ENCODE measurements at regions not wholly inside any gene's neighbourhood (a gene's known extent, or its start where the extent isn't known, plus 50 kb on each side); places are given as distances from the start of the nearest gene placed in this dataset.

DNA sequence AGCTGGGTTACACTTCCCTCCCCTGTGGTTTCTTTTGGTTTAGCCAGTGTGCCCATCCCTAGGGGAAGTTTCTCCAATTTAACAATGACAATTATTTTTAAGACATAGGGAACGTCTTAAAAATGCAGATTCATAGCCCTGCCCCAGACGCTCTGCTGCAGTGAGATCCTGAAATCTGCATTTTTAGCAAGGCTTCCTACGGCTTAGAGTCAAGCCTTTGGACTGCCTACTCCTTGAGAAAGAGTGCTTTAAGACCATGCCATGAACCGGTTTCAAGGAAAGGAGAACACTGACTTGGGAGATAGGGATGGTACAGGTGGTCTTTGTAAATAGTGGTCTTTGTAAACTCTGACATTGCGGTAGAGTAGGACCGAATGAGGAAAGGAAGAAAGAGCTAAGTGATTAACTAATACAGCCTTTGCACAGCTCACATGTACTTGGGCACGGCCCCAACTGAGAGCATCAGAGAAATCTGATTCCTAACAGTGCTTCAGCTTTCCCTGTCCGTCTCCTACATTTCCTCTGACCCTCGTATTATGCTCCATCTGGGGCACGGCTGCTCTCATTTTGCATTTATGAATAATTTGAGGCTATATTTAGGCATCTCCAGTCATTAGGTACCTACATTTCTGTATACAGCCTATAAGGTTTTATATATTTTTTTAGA lies 217.6 kb upstream of the TANK start:
- no peak for DNase-seq
- Histone ChIP-seq H3K9me3 (ENCODE audit: control insufficient read depth, low read depth, low read length) (no peaks in the 10 kb centered on the region), H3K4me1 (ENCODE audit: control insufficient read depth, insufficient read depth, low read length) (no peaks in the 10 kb centered on the region), H3K4me3 (ENCODE audit: low read length) (no peak overlapping the region), H3K36me3 (ENCODE audit: control insufficient read depth, insufficient read depth, low read length) (no peaks in the 10 kb centered on the region), H3K27me3 (ENCODE audit: control insufficient read depth, insufficient read depth, low read length) (no peaks in the 10 kb centered on the region), H3K27ac (ENCODE audit: low read length) (no peak overlapping the region)
- 75% methylated on average over 2 of the region's 10 CpGs for WGBS (ENCODE audit: insufficient coverage, low lambda C conversion rate)

DNA sequence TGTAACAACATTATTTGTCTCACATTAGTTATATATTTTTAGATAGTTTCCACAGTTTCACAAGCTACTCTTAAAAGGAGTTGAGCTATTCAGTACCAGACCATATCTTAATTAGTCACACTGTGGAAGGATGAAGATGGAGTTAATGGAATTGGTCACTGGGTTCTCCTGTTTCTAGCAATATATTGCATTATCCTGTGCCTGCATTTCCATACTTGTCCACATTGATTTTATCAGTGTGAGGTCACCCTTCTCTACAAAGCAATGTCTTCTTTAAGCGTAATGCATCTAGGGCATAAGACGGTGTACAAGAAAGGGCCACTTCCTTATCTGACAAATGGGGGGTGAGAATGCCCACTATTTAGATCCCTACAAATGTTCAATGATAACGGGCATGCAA lies 216.8 kb upstream of the TANK start:
- no peaks in the 10 kb centered on the region for H3K9me3 ChIP-seq (ENCODE audit: control insufficient read depth, low read depth, low read length)

DNA sequence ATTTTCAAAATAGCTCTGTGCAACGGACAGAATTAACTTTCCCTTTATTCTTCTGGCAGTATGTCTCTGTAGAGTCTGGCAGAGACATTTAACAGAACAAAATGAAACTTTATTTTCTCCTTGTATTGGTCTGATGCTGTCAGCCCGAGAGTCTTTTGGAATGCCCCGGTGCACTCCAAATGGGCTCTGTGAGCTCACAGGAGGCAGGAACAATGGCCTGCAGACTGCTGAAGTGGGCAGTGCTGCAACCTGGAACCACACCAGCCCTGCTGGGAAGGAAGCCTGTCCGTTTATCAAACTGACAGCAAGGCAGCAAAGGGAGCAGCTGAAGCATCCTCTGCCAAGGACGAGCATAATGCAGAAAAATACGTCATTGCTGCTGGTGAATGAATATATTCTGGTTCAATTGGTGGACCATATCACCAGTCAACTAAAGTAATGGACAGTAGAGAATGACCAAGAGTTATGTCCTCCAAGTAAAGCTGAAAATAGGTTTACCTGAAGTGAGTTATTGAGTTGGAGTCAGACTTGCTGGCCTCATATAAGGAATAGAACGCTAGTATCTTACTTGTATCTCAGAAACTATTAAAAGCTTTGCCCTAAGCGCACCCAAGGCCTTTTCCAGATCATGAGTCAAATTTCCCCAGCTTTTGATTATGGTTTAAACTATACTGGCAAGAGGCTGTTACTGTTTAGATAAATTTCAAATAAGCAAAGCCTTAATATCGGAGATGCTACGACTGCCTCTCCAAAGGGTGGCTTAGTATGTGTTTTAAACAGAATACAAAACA lies 207.6 kb upstream of the TANK start:
- H3K27ac ChIP-seq (ENCODE audit: low read length), result no peak overlapping the region

More for the DNA sequence above, 216.8 kb upstream of the TANK start:
- H3K4me1 ChIP-seq (ENCODE audit: control insufficient read depth, insufficient read depth, low read length), result no peaks in the 10 kb centered on the region
- no peak for DNase-seq
- H3K27ac ChIP-seq (ENCODE audit: low read length), result no peak overlapping the region
- H3K27me3 ChIP-seq (ENCODE audit: control insufficient read depth, insufficient read depth, low read length), result no peaks in the 10 kb centered on the region
- no peak overlapping the region for H3K4me3 ChIP-seq (ENCODE audit: low read length)
- no peaks in the 10 kb centered on the region for H3K36me3 ChIP-seq (ENCODE audit: control insufficient read depth, insufficient read depth, low read length)
- 80% methylated on average over 1 of the region's 3 CpGs for WGBS (ENCODE audit: insufficient coverage, low lambda C conversion rate)

DNA sequence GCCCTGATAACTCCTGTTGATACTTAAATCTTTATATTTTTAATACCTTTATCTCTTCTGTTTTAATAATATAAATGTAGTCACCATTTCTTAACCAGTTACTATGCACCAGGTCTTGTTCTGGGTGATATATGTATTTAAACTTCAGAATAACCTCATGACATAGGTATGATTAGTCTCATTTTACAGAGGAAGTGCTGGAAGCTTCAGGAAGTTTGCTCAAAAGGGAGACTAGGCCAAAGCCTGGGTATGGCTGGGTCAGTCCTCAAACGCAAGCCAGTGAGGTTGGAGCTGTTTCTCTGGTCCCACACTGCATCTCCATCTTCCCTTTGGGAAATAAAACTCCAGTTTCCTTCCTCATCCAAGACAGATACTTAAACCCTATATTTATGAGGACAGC lies 204.7 kb upstream of the TANK start:
- Histone ChIP-seq H3K4me1 (ENCODE audit: control insufficient read depth, insufficient read depth, low read length) (no peaks in the 10 kb centered on the region), H3K4me3 (ENCODE audit: low read length) (no peak overlapping the region), H3K36me3 (ENCODE audit: control insufficient read depth, insufficient read depth, low read length) (no peaks in the 10 kb centered on the region), H3K27ac (ENCODE audit: low read length) (no peak overlapping the region), H3K9me3 (ENCODE audit: control insufficient read depth, low read depth, low read length) (no peaks in the 10 kb centered on the region), H3K27me3 (ENCODE audit: control insufficient read depth, insufficient read depth, low read length) (no peaks in the 10 kb centered on the region)
- no CpG with 5 or more reads among the region's 1 CpG for WGBS (ENCODE audit: insufficient coverage, low lambda C conversion rate)
- no peak for DNase-seq

More for the DNA sequence above, 207.6 kb upstream of the TANK start:
- WGBS (ENCODE audit: insufficient coverage, low lambda C conversion rate), result 60% methylated on average over 1 of the region's 10 CpGs
- DNase-seq, result peak; percentile 9
- Histone ChIP-seq H3K9me3 (ENCODE audit: control insufficient read depth, low read depth, low read length) (no peaks in the 10 kb centered on the region), H3K4me3 (ENCODE audit: low read length) (no peak overlapping the region), H3K4me1 (ENCODE audit: control insufficient read depth, insufficient read depth, low read length) (no peaks in the 10 kb centered on the region), H3K27me3 (ENCODE audit: control insufficient read depth, insufficient read depth, low read length) (no peaks in the 10 kb centered on the region), H3K36me3 (ENCODE audit: control insufficient read depth, insufficient read depth, low read length) (no peaks in the 10 kb centered on the region)

DNA sequence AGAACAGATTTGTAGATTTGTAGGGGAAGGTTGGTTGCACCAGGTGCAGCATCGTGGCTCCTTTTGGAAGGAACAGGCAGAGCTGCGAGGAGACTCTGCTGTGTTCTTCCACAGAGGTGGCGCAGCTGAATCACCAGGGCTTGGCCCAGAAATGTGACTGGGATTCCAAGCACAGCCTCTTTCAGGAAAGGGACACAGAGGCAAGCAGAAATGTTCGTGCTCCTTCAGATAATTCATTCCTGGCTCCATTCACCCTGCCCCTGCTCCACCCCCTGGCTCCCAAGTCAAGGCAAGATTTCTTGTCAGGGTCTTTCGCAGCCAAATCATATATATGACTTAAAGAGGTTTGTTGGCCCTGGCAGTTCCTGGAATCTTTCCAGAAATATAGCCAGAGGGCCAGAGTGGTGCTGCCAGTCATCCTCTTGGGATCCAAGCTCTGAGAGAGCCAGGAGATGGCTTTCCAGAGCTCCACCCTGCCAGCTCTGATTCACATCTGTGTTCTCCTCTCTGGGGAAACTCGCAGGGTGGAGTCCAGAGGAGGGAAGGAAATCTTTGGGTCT lies 203.9 kb upstream of the TANK start:
- no peaks in the 10 kb centered on the region for H3K36me3 ChIP-seq (ENCODE audit: control insufficient read depth, insufficient read depth, low read length)
- WGBS (ENCODE audit: insufficient coverage, low lambda C conversion rate), result 71% methylated on average over 1 of the region's 6 CpGs
- no peaks in the 10 kb centered on the region for H3K4me1 ChIP-seq (ENCODE audit: control insufficient read depth, insufficient read depth, low read length)
- H3K27me3 ChIP-seq (ENCODE audit: control insufficient read depth, insufficient read depth, low read length), result no peaks in the 10 kb centered on the region
- no peaks in the 10 kb centered on the region for H3K9me3 ChIP-seq (ENCODE audit: control insufficient read depth, low read depth, low read length)
- no peak overlapping the region for H3K4me3 ChIP-seq (ENCODE audit: low read length)
- DNase-seq, result no peak
- H3K27ac ChIP-seq (ENCODE audit: low read length), result no peak overlapping the region

DNA sequence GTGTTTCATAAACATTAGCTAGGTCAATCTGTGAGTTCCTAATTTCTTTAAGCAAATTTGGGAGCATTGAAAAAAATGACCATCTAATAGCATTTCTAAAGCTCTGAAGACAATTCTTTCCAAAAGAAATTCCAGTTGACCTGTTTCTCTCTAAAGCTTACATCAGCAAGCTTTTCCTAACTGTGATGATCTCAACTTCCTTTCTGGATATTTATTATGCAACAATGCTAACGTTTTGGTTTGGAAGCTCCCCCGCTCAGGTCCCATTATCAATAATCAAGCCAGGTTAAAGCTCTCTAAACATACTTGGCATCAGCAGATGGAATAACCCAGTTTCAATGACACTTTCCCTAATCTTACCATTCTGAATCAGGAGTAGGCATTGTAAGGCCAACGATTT lies 196.3 kb upstream of the TANK start:
- no peak for DNase-seq
- H3K27me3 ChIP-seq (ENCODE audit: control insufficient read depth, insufficient read depth, low read length), result no peaks in the 10 kb centered on the region
- 67% methylated on average over 1 of the region's 3 CpGs for WGBS (ENCODE audit: insufficient coverage, low lambda C conversion rate)
- no peak overlapping the region for H3K27ac ChIP-seq (ENCODE audit: low read length)
- H3K36me3 ChIP-seq (ENCODE audit: control insufficient read depth, insufficient read depth, low read length), result no peaks in the 10 kb centered on the region
- H3K4me3 ChIP-seq (ENCODE audit: low read length), result no peak overlapping the region
- H3K4me1 ChIP-seq (ENCODE audit: control insufficient read depth, insufficient read depth, low read length), result no peaks in the 10 kb centered on the region
- H3K9me3 ChIP-seq (ENCODE audit: control insufficient read depth, low read depth, low read length), result no peaks in the 10 kb centered on the region

DNA sequence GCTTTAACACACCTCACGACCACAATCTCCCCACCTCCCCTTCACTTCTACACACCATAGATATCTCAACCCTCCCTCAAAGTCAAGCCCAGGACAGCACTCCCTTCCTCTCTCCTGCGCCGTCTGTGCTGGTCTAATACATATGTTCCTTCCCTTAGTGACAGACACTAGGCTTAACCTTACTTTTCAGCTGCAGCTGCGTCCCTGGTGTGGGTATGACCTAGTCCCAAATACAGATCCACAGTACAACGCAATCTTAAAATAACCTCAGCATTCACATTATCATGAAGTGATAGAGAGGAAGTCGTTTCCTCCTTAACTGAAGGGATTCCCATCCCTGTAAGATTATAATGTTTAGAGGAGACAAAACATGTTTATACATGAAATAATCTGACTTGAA lies 192.7 kb upstream of the TANK start:
- Histone ChIP-seq H3K4me3 (ENCODE audit: low read length) (no peak overlapping the region), H3K27me3 (ENCODE audit: control insufficient read depth, insufficient read depth, low read length) (no peaks in the 10 kb centered on the region), H3K9me3 (ENCODE audit: control insufficient read depth, low read depth, low read length) (peaks cover 3% of the 10 kb centered on the region), H3K27ac (ENCODE audit: low read length) (no peak overlapping the region), H3K36me3 (ENCODE audit: control insufficient read depth, insufficient read depth, low read length) (no peaks in the 10 kb centered on the region), H3K4me1 (ENCODE audit: control insufficient read depth, insufficient read depth, low read length) (no peaks in the 10 kb centered on the region)
- DNase-seq, result no peak
- 50% methylated on average over 1 of the region's 6 CpGs for WGBS (ENCODE audit: insufficient coverage, low lambda C conversion rate)

DNA sequence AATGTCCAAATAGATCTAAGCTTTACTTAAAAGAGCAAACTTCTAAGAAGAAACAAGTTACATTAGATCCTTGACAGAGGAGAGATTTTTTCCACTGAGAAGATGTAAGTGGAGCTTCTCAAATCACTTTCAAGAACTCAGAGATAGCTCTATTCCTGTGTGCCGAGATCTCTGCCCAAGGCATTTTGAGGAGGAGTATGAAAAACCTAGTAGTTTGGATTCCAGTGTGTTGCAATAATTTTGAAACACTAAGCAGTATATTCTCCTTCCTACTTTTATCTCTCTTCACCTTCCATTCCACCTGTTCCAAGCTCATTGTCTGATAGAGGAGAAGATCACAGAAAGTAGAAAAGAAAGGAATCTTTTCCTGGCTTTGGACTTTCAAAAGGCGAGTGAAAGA lies 192.0 kb upstream of the TANK start:
- Histone ChIP-seq H3K27ac (ENCODE audit: low read length) (no peak overlapping the region), H3K36me3 (ENCODE audit: control insufficient read depth, insufficient read depth, low read length) (no peaks in the 10 kb centered on the region), H3K4me1 (ENCODE audit: control insufficient read depth, insufficient read depth, low read length) (no peaks in the 10 kb centered on the region), H3K27me3 (ENCODE audit: control insufficient read depth, insufficient read depth, low read length) (no peaks in the 10 kb centered on the region), H3K9me3 (ENCODE audit: control insufficient read depth, low read depth, low read length) (peaks cover 3% of the 10 kb centered on the region), H3K4me3 (ENCODE audit: low read length) (no peak overlapping the region)
- no peak for DNase-seq
- no CpG with 5 or more reads among the region's 2 CpGs for WGBS (ENCODE audit: insufficient coverage, low lambda C conversion rate)

DNA sequence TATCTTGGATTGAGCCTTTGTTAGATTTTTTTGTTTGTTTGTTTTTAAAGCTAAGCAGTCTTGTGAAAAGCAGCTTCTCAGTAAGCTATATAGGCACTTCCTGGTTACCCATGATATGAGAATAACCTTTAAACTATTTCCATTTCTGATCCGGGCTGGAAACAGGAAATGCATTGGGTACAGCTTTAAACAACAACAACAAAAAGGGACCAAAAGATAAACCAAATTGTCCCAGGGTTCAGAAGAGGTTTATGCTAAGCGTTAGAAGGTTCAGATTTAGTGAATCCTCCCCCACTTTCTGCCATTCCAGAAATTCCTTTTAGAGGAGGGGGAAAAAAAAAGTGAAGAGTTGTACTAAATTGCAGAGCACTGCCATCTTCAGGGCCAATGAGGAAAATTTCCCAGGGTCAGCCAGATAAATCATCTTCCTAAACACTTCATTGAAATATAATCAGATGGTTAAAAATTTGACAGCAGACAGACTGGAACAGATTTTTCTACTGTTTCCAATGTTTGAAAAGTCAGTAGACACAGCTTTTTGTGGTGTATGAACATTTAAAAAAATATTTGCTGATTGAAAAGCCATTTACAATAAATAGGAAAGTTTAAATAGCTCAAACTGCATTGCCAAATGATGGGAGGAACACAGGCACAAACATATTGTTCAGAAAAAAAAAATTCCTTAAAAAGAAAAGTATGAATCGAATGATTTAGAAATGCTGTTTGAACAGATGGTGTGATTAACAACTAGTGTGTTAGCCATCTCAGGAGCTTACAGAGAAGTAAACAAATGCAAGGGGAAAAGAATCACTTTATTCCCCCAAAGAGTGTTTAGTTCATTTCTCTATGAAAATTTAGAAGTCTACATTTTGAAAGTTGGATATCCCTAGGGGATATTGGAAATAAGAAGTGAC lies 189.9 kb upstream of the TANK start:
- peak; percentile 45 to 83 for DNase-seq
- Histone ChIP-seq H3K36me3 (ENCODE audit: control insufficient read depth, insufficient read depth, low read length) (no peaks in the 10 kb centered on the region), H3K27me3 (ENCODE audit: control insufficient read depth, insufficient read depth, low read length) (no peaks in the 10 kb centered on the region), H3K27ac (ENCODE audit: low read length) (peak overlapping the region; percentile 7), H3K4me3 (ENCODE audit: low read length) (peak overlapping the region; percentile 21), H3K4me1 (ENCODE audit: control insufficient read depth, insufficient read depth, low read length) (no peaks in the 10 kb centered on the region), H3K9me3 (ENCODE audit: control insufficient read depth, low read depth, low read length) (peaks cover 3% of the 10 kb centered on the region)
- 0% methylated on average over 1 of the region's 3 CpGs for whole genome bisulfite sequencing (ENCODE audit: insufficient coverage, low lambda C conversion rate)

DNA sequence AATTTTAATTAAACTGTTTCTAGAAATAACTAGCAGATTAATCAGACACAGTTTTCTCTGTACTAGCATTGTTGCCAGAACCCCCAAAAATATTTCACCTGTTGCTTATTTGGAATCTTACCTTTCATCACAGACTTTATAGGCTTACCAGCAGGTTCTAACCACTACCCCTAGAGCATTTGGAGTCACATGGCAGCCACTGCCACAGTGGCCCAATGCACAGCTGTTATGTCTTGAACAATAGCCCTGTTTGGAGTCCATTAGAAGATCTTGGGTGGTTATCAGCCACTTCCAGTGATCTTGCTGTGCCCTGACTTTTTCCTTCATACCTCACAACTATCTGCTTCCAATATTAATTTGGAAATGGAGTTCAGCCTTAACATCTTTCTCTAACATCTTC lies 186.2 kb upstream of the TANK start:
- Histone ChIP-seq H3K9me3 (ENCODE audit: control insufficient read depth, low read depth, low read length) (peaks cover 3% of the 10 kb centered on the region), H3K27ac (ENCODE audit: low read length) (no peak overlapping the region), H3K4me3 (ENCODE audit: low read length) (no peak overlapping the region), H3K27me3 (ENCODE audit: control insufficient read depth, insufficient read depth, low read length) (no peaks in the 10 kb centered on the region), H3K4me1 (ENCODE audit: control insufficient read depth, insufficient read depth, low read length) (no peaks in the 10 kb centered on the region), H3K36me3 (ENCODE audit: control insufficient read depth, insufficient read depth, low read length) (no peaks in the 10 kb centered on the region)
- DNase-seq, result no peak

All from large intestine (tissue), 3 donors.